HepG2 (cell line): ENCODE measurements at regions not wholly inside any gene's neighbourhood (a gene's known extent, or its start where the extent isn't known, plus 50 kb on each side); places are given as distances from the start of the nearest gene placed in this dataset.

Source experiments
- ATAC-seq: fragments of 200-7000 bp; cut with Tn5 transposase; 3 replicates; pipeline ENCODE4 v1.9.1; 2020; ENCODE audit warnings: mild to moderate bottlenecking, moderate library complexity
- BruUV-seq: library from RNA; stranded (reverse); fragments of 400-500 nt; replicated peaks from 2 replicates; lab custom pipeline; 2021; lab: Mats Ljungman, UMichigan
- CTCF ChIA-PET: fragments of 300-600 bp; formaldehyde crosslinking; extraction: SDS; loops from one replicate; lab custom pipeline; 2021; ENCODE audit warnings: low total read pairs, inconsistent platforms, low intra/inter-chr PET ratio; lab: Yijun Ruan, JAX
- POLR2A ChIA-PET: fragments of 350-600 bp; sonication (Branson Sonifier 250); formaldehyde crosslinking; loops from one replicate; lab custom pipeline; 2020; ENCODE audit warnings: antibody characterized with exemption, inconsistent platforms; lab: Yijun Ruan, JAX
- DNase-seq: peaks from one replicate; pipeline ENCODE4 v3.0.0-alpha.2; 2015; ENCODE audit warnings: low spot score
- FAIRE-seq: peaks from 3 replicates; lab custom pipeline; 2011; peaks lifted over from hg19 to GRCh38; lab: Jason Lieb, UNC
- H2AFZ ChIP-seq: one replicate; pipeline ENCODE4 v1.6.1; 2011; ENCODE audit warnings: low read length, inconsistent platforms
- H3K27ac ChIP-seq: fragments of 300-600 bp; 3 replicates; pipeline ENCODE4 v1.8.0; 2011; ENCODE audit warnings: mixed run types, mild to moderate bottlenecking, mixed read lengths, low read length, inconsistent platforms; ENCODE audit not compliant: insufficient read depth; ENCODE audit errors: extremely low read length
- H3K27me3 ChIP-seq, 2 experiments: fragments of 200-600 bp in 1 of 2; 2 replicates in 1 of 2; 3 replicates in 1 of 2; pipeline versions ENCODE4 v1.6.0 to v1.8.0; 2011; ENCODE audit warnings: low read length in 2 of 2, mild to moderate bottlenecking in 2 of 2, moderate library complexity in 2 of 2, inconsistent platforms in 1 of 2; ENCODE audit not compliant: insufficient read depth in 2 of 2, control insufficient read depth in 1 of 2
- H3K36me3 ChIP-seq, 2 experiments: fragments of 200-600 bp in 1 of 2; replicated peaks in 1 of 2; 2 replicates in 1 of 2; 3 replicates in 1 of 2; pipeline versions ENCODE4 v1.5.1 to v1.8.0; 2011; ENCODE audit warnings: low read length in 2 of 2, inconsistent platforms in 1 of 2; ENCODE audit not compliant: insufficient read depth in 2 of 2, control insufficient read depth in 1 of 2
- H3K4me1 ChIP-seq: 2 replicates; pipeline ENCODE4 v1.5.1; 2012; ENCODE audit warnings: low read length, inconsistent platforms; ENCODE audit not compliant: insufficient read depth
- H3K4me2 ChIP-seq: 2 replicates; pipeline ENCODE4 v1.6.0; 2011; ENCODE audit warnings: low read depth, low read length, inconsistent platforms
- H3K4me3 ChIP-seq, 3 experiments: fragments of 200-600 bp in 1 of 3; sonication (generic), shearing (Covaris generic) in 1 of 3; replicated peaks in 1 of 3; 2 replicates each; pipeline ENCODE4 v1.5.1; 2011 to 2016; ENCODE audit warnings: low read length in 3 of 3, inconsistent platforms in 2 of 3, low read depth in 2 of 3, mild to moderate bottlenecking in 2 of 3, control low read depth in 1 of 3, mixed read lengths in 1 of 3; ENCODE audit not compliant: insufficient read depth in 1 of 3
- H3K79me2 ChIP-seq: one replicate; pipeline ENCODE4 v1.6.1; 2011; ENCODE audit warnings: low read length, inconsistent platforms; ENCODE audit not compliant: insufficient read depth
- H3K9ac ChIP-seq: 2 replicates; pipeline ENCODE4 v1.6.0; 2011; ENCODE audit warnings: mild to moderate bottlenecking, low read depth, low read length, inconsistent platforms; ENCODE audit not compliant: insufficient read depth
- H3K9me3 ChIP-seq: 2 replicates; pipeline ENCODE4 v1.5.1; 2012; ENCODE audit warnings: mild to moderate bottlenecking, low read length
- H4K20me1 ChIP-seq: 2 replicates; pipeline ENCODE4 v1.6.0; 2011; ENCODE audit warnings: inconsistent platforms, mild to moderate bottlenecking, low read length, moderate library complexity; ENCODE audit not compliant: insufficient read depth
- BRD4 ChIP-seq: sonication (generic); formaldehyde crosslinking; IDR thresholded peaks from 2 replicates; pipeline ENCODE4 v1.4.0; 2020; ENCODE audit warnings: missing genetic modification reagents
- CBX2 ChIP-seq, 2 experiments: fragments of 200-600 bp in 1 of 2; sonication (generic); formaldehyde crosslinking in 1 of 2; IDR thresholded peaks; 2 replicates each; pipeline versions ENCODE4 v1.7.0 to v1.8.1; 2018 to 2022; ENCODE audit warnings: low read depth in 2 of 2, low read length in 1 of 2, mild to moderate bottlenecking in 1 of 2, missing genetic modification reagents in 1 of 2
- EEA1 ChIP-seq: sonication (generic); formaldehyde crosslinking; IDR thresholded peaks from 2 replicates; pipeline ENCODE4 v1.5.1; 2020; ENCODE audit warnings: mild to moderate bottlenecking, missing genetic modification reagents, borderline replicate concordance
- FOXA1 ChIP-seq, 2 experiments: fragments of 450-650 bp in 1 of 2; sonication (generic) in 1 of 2; formaldehyde crosslinking in 1 of 2; IDR thresholded peaks; 2 replicates each; pipeline versions ENCODE4 v1.4.0 to v1.6.1; 2016 to 2020; ENCODE audit warnings: missing genetic modification reagents in 1 of 2
- FOXA3 ChIP-seq: IDR thresholded peaks from 2 replicates; pipeline ENCODE4 v1.6.1; 2016; ENCODE audit warnings: missing genetic modification reagents, missing compliant biosample characterization
- HMGA1 ChIP-seq: sonication (generic); formaldehyde crosslinking; conservative IDR thresholded peaks from 2 replicates; pipeline ENCODE4 v1.4.0; 2020; ENCODE audit warnings: missing genetic modification reagents
- MAZ ChIP-seq, 2 experiments: sonication (generic) in 1 of 2; formaldehyde crosslinking in 1 of 2; IDR thresholded peaks; 2 replicates each; pipeline versions ENCODE4 v1.5.0 to v1.6.1; 2012 to 2020; ENCODE audit warnings: low read depth in 2 of 2, mild to moderate bottlenecking in 2 of 2, borderline replicate concordance in 1 of 2, improper control_type of control experiment in 1 of 2, low read length in 1 of 2, missing genetic modification reagents in 1 of 2, moderate library complexity in 1 of 2
- RAD51 ChIP-seq: fragments of 450-650 bp; IDR thresholded peaks from 2 replicates; pipeline ENCODE4 v1.6.1; 2016; ENCODE audit warnings: borderline replicate concordance
- RFX1 ChIP-seq: fragments of 450-650 bp; IDR thresholded peaks from 2 replicates; pipeline ENCODE4 v1.6.1; 2017
- SNAPC2 ChIP-seq: sonication (generic); formaldehyde crosslinking; IDR thresholded peaks from 2 replicates; pipeline ENCODE4 v1.8.1; 2022; ENCODE audit warnings: mild to moderate bottlenecking, missing genetic modification reagents
- ZBTB42 ChIP-seq: sonication (generic); formaldehyde crosslinking; IDR thresholded peaks from 2 replicates; pipeline ENCODE4 v1.5.0; 2020; ENCODE audit warnings: mild to moderate bottlenecking, missing genetic modification reagents
- ZMYM2 ChIP-seq: sonication (generic); formaldehyde crosslinking; IDR thresholded peaks from 2 replicates; pipeline ENCODE4 v1.8.0; 2022; ENCODE audit warnings: mild to moderate bottlenecking, missing genetic modification reagents
- ZNF24 ChIP-seq: fragments of 450-650 bp; IDR thresholded peaks from 2 replicates; pipeline ENCODE4 v1.6.1; 2017; ENCODE audit warnings: antibody characterized with exemption, mild to moderate bottlenecking
- ZNF382 ChIP-seq: sonication (generic); formaldehyde crosslinking; IDR thresholded peaks from 2 replicates; pipeline ENCODE4 v1.5.0; 2020; ENCODE audit warnings: missing genetic modification reagents, mild to moderate bottlenecking, borderline replicate concordance
- ZNF484 ChIP-seq: sonication (generic); formaldehyde crosslinking; IDR thresholded peaks from 2 replicates; pipeline ENCODE4 v1.5.1; 2020; ENCODE audit warnings: mild to moderate bottlenecking, low read depth, missing genetic modification reagents, borderline replicate concordance
- ZSCAN25 ChIP-seq: sonication (generic); formaldehyde crosslinking; IDR thresholded peaks from 2 replicates; pipeline ENCODE4 v1.8.0; 2022; ENCODE audit warnings: mild to moderate bottlenecking, missing genetic modification reagents
- ZZZ3 ChIP-seq: sonication (generic); formaldehyde crosslinking; IDR thresholded peaks from 2 replicates; pipeline ENCODE4 v1.4.0; 2020; ENCODE audit warnings: missing genetic modification reagents, mild to moderate bottlenecking, borderline replicate concordance
- WGBS: methylation state at CpG from one replicate; pipeline ENCODE4 v1.1.6; 2017; ENCODE audit warnings: low lambda C conversion rate; 5-methylcytosine and 5-hydroxymethylcytosine counted together
- in situ Hi-C: cut with HindIII; loops from 2 replicates; pipeline ENCODE4 v1.10.0; 2017; ENCODE audit warnings: low pct_unique_long_range_greater_than_20kb; ENCODE audit not compliant: extremely low pct_ligation_motif_present
- intact Hi-C: fragments of 100-400 bp; cut with micrococcal nuclease; formaldehyde crosslinking; loops from one replicate; pipeline ENCODE4 v1.10.0; 2022; ENCODE audit not compliant: unreplicated experiment
- TF ChIP-seq, protein P1 (sequence below): IDR thresholded peaks from 2 replicates; pipeline ENCODE4 v1.6.1; 2016
- TF ChIP-seq, protein P2 (sequence below): sonication (generic); formaldehyde crosslinking; IDR thresholded peaks from 2 replicates; pipeline ENCODE4 v1.8.1; 2023; ENCODE audit warnings: missing genetic modification reagents, mild to moderate bottlenecking, borderline replicate concordance
- TF ChIP-seq, protein P3 (sequence below): sonication (generic); formaldehyde crosslinking; IDR thresholded peaks from 2 replicates; pipeline ENCODE4 v1.4.0; 2020; ENCODE audit warnings: mild to moderate bottlenecking, missing genetic modification reagents

DNA sequence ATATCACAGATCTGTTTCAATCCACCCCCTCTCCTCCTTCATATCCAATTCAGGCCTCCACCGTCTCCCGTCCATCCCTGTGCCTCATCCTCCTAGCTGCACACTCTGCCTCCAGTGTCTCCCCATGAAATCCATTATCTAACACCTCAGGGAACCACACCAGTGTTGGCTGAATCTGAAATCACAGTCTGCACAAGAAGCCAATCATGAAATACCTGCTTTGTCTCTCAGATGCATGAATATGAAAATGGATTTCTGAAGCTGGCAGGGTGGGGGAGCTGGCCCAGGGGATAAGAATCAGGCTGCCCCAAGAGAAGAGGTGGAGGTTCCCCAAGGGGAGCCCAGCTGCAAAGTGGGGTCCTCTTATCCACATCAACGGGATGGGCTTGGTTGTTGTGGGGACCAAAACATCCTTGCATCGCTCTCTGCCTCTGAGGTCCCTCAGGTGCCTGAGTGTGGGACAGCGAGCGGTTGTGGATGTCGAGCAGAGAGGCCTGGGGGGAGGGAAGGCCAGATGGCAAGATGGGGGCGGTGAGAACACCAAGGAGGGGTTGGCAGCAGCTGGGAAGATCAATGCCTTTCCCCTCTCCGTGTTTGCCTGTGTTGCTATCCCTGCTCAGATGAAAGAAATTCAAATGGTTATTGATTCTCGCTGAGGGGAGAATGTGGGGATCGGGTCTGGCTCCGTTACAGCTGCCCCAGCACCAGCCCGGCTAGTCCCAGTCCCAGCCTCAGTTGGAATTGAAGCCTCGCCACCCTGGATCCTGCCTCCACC is 237.3 kb upstream of the POU3F1 start:
- in situ Hi-C loops (no loop called here), intact Hi-C loops (no loop called here)
- Histone ChIP-seq H3K9me3 (peaks cover 8% of the 10 kb centered on the region), H3K4me1 (peaks cover 18% of the 10 kb centered on the region), H2AFZ (no peak overlapping the region), H3K79me2 (no peaks in the 10 kb centered on the region), H3K4me3 (no peak overlapping the region), H3K36me3 (no peaks in the 10 kb centered on the region), H3K27ac (no peak overlapping the region), H3K27me3 (peaks cover 0 to 8% of the 10 kb centered on the region in 2 experiments; a peak in 2 of 5 replicates), H3K9ac (no peak overlapping the region), H3K4me2 (no peak overlapping the region), H4K20me1 (no peaks in the 10 kb centered on the region)
- FAIRE-seq (no peak), DNase-seq (no peak), ATAC-seq (no peak)
- BruUV-seq, result no TSS peak
- CTCF ChIA-PET, result no interaction called here
- no peak for TF ChIP-seq EEA1 (CRISPR knock-in tag)
- no peak for TF ChIP-seq FOXA1 (IDR thresholded peaks at IDR 0.05)
- no peak for TF ChIP-seq FOXA1 (CRISPR knock-in tag; IDR thresholded peaks at IDR 0.05)
- no peak for TF ChIP-seq FOXA3
- no peak for TF ChIP-seq HMGA1 (CRISPR knock-in tag)
- TF ChIP-seq ZBTB42 (CRISPR knock-in tag), result no peak
- no peak for TF ChIP-seq ZNF484 (CRISPR knock-in tag)
- TF ChIP-seq BRD4 (CRISPR knock-in tag), result no peak
- TF ChIP-seq, protein P1, sequence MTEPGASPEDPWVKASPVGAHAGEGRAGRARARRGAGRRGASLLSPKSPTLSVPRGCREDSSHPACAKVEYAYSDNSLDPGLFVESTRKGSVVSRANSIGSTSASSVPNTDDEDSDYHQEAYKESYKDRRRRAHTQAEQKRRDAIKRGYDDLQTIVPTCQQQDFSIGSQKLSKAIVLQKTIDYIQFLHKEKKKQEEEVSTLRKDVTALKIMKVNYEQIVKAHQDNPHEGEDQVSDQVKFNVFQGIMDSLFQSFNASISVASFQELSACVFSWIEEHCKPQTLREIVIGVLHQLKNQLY (CRISPR knock-in tag), result no peak
- TF ChIP-seq ZNF24, result no peak
- no peak for TF ChIP-seq CBX2 (IDR thresholded peaks at IDR 0.05; ENCODE audit: low read depth, low read length)
- TF ChIP-seq CBX2 (CRISPR knock-in tag; IDR thresholded peaks at IDR 0.05; ENCODE audit: low read depth), result no peak
- TF ChIP-seq SNAPC2 (CRISPR knock-in tag), result no peak
- no peak for TF ChIP-seq MAZ (IDR thresholded peaks at IDR 0.05; ENCODE audit: borderline replicate concordance, low read depth, low read length)
- TF ChIP-seq MAZ (CRISPR knock-in tag; IDR thresholded peaks at IDR 0.05; ENCODE audit: low read depth), result no peak
- no peak for TF ChIP-seq ZMYM2 (CRISPR knock-in tag)
- TF ChIP-seq ZSCAN25, result no peak
- TF ChIP-seq, protein P2, sequence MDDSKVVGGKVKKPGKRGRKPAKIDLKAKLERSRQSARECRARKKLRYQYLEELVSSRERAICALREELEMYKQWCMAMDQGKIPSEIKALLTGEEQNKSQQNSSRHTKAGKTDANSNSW (CRISPR knock-in tag), result no peak
- TF ChIP-seq, protein P3, sequence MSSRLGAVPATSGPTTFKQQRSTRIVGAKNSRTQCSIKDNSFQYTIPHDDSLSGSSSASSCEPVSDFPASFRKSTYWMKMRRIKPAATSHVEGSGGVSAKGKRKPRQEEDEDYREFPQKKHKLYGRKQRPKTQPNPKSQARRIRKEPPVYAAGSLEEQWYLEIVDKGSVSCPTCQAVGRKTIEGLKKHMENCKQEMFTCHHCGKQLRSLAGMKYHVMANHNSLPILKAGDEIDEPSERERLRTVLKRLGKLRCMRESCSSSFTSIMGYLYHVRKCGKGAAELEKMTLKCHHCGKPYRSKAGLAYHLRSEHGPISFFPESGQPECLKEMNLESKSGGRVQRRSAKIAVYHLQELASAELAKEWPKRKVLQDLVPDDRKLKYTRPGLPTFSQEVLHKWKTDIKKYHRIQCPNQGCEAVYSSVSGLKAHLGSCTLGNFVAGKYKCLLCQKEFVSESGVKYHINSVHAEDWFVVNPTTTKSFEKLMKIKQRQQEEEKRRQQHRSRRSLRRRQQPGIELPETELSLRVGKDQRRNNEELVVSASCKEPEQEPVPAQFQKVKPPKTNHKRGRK, result no peak
- TF ChIP-seq RFX1, result no peak
- no peak for TF ChIP-seq RAD51
- no peak for TF ChIP-seq ZNF382 (CRISPR knock-in tag)
- TF ChIP-seq ZZZ3, result no peak
- POLR2A ChIA-PET, result no interaction called here
- 27% methylated on average over 9 of the region's 14 CpGs for whole genome bisulfite sequencing
